PC-3 (cell line): ENCODE measurements at regions not wholly inside any gene's neighbourhood (a gene's known extent, or its start where the extent isn't known, plus 50 kb on each side); places are given as distances from the start of the nearest gene placed in this dataset.

Experiments used
- CTCF ChIP-seq: fragments of 300-600 bp; sonication (generic); conservative IDR thresholded peaks from 2 replicates; pipeline ENCODE4 v1.5.1; 2017; ENCODE audit warnings: antibody characterized with exemption, low read depth, mild to moderate bottlenecking, low read length
- EZH2 ChIP-seq: fragments of 300-600 bp; sonication (generic); IDR thresholded peaks from one replicate; pipeline ENCODE4 v1.6.1; 2017; ENCODE audit warnings: antibody characterized with exemption, mild to moderate bottlenecking, low read length; ENCODE audit not compliant: unreplicated experiment

- TF ChIP-seq EZH2, result no peak
- no peak for TF ChIP-seq CTCF
Measured at GRCh38 chr7:41628901-41629300, 74.0 kb downstream of the INHBA start.
